Transverse colon (tissue), 4 donors: ENCODE measurements at regions not wholly inside any gene's neighbourhood (a gene's known extent, or its start where the extent isn't known, plus 50 kb on each side); places are given as distances from the start of the nearest gene placed in this dataset.

Source experiments
- DNase-seq: peaks from one replicate; pipeline ENCODE4 v3.0.0-alpha.2; 2019
- H3K27ac ChIP-seq, 4 donors: fragments of 200-600 bp; sonication (generic); 2 replicates each; pipeline ENCODE4 v1.5.1; 2016 to 2018; ENCODE audit warnings: inconsistent platforms in 4 of 4
- H3K27me3 ChIP-seq: fragments of 200-600 bp; sonication (generic); 2 replicates; pipeline ENCODE4 v1.5.1; 2017; ENCODE audit warnings: inconsistent platforms
- H3K36me3 ChIP-seq, 4 donors: fragments of 200-600 bp; sonication (generic); 2 replicates each; pipeline ENCODE4 v1.5.1; 2017 to 2019; ENCODE audit warnings: inconsistent platforms in 4 of 4
- H3K4me1 ChIP-seq, 4 donors: fragments of 200-600 bp; sonication (generic); 2 replicates each; pipeline ENCODE4 v1.5.1; 2017 to 2020; ENCODE audit warnings: inconsistent platforms in 4 of 4
- H3K4me3 ChIP-seq, 4 donors: fragments of 200-600 bp; sonication (generic); 1 replicate in 1 of 4; 2 replicates in 3 of 4; pipeline versions ENCODE4 v1.5.1 to v1.6.1; 2017 to 2019; ENCODE audit warnings: inconsistent platforms in 4 of 4
- H3K9me3 ChIP-seq, 2 donors: fragments of 200-600 bp; sonication (generic); 2 replicates each; pipeline ENCODE4 v1.5.1; 2017 to 2019; ENCODE audit warnings: inconsistent platforms in 2 of 2
- CTCF ChIP-seq, 5 experiments: fragments of 200-600 bp in 3 of 5; fragments of 450-650 bp in 2 of 5; sonication (generic) in 3 of 5; IDR thresholded peaks; 1 replicate in 2 of 5; 2 replicates in 3 of 5; pipeline ENCODE4 v1.5.1; 2016 to 2017; ENCODE audit warnings: antibody characterized with exemption in 5 of 5, inconsistent platforms in 3 of 5, mild to moderate bottlenecking in 2 of 5, moderate library complexity in 1 of 5
- EP300 ChIP-seq: sonication (generic); formaldehyde crosslinking; IDR thresholded peaks from one replicate; pipeline ENCODE4 v1.6.1; 2017; ENCODE audit warnings: antibody characterized with exemption, low read depth
- POLR2A ChIP-seq: fragments of 450-650 bp; IDR thresholded peaks from one replicate; pipeline ENCODE4 v1.6.1; 2016; ENCODE audit warnings: antibody characterized with exemption, mild to moderate bottlenecking, moderate library complexity
- POLR2AphosphoS5 ChIP-seq, 3 donors: sonication (generic); formaldehyde crosslinking; IDR thresholded peaks; one replicate each; pipeline ENCODE4 v1.6.1; 2016; ENCODE audit warnings: antibody characterized with exemption in 3 of 3
- WGBS, 2 donors: methylation state at CpG; one replicate each; pipeline ENCODE4 v1.1.5; 2018; ENCODE audit warnings: low coverage in 1 of 2; 5-methylcytosine and 5-hydroxymethylcytosine counted together
- in situ Hi-C, 4 donors: fragments of 200-750 bp; cut with MboI; loops; one replicate each; pipeline versions ENCODE4 v1.15.0 to v1.15.1; 2017; ENCODE audit warnings: low sequenced_read_pairs in 3 of 4, low pct_ligation_motif_present in 1 of 4, low pct_unique_long_range_greater_than_20kb in 1 of 4
- intact Hi-C: fragments of 100-400 bp; cut with DNase I; formaldehyde crosslinking; loops from one replicate; pipeline ENCODE4 v1.15.1; 2023; ENCODE audit warnings: low total_unique reads

DNA sequence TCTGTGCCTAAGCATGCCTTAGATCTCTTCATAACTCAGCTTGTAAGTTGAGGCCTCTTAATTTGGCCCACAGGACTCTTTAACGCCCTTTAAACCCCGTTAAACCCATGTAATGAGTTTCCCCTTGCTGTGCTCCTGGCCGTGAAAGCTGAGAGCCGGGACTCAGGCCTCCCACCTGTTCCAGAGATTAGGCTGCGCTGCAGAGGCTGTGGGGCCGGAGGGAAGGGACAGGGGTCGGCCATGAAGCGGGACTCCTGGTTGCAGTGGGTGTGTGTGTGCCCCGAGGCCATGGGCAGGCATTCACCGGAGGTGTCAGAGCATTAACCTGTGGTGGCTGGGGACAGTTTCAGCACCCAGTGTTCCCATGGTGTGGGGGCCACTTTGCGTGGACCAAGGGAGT is 150.8 kb upstream of the IRX3 start:
- H3K9me3 ChIP-seq: no peaks in the 10 kb centered on the region
- no peak for DNase-seq
- no peaks in the 10 kb centered on the region for H3K4me1 ChIP-seq
- in situ Hi-C loops: no loop called here
- no peaks in the 10 kb centered on the region for H3K36me3 ChIP-seq
- H3K4me3 ChIP-seq: no peak overlapping the region
- TF ChIP-seq POLR2AphosphoS5 (IDR thresholded peaks at IDR 0.05) (no peak), POLR2A (no peak), EP300 (no peak), CTCF (IDR thresholded peaks at IDR 0.05) (no peak)
- intact Hi-C loops: no loop called here
- 59 to 71% methylated on average over 4 to 9 of the region's 11 CpGs for WGBS, 2 donors
- H3K27ac ChIP-seq: no peak overlapping the region
- peaks cover 27% of the 10 kb centered on the region for H3K27me3 ChIP-seq

GRCh38 chr16:54436346-54436745 is 149.8 kb upstream of the IRX3 start:
- WGBS, 2 donors: 82 to 91% methylated on average over 4 to 7 of the region's 7 CpGs
- no peaks in the 10 kb centered on the region for H3K36me3 ChIP-seq
- in situ Hi-C loops: no loop called here

DNA sequence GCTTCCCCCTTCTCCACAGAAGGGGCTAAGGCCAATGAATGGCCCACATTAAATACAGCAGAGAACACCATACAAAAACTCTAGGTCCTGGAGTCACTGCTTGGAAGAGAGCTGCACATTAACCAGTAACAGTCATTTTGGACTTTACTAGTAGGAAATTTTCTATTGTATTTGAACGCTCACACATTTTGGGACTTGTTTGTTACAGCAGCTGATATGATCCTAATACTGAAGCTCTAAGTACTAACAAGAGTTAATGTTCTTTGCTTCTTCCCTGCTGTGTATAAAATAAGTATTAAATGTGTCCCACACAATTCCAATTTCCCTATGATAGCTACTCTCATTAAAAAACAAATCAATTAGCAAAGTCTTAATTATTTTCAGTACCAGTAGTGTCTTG is 148.3 kb upstream of the IRX3 start:
- no peak for DNase-seq
- in situ Hi-C loops: no loop called here
- H3K27me3 ChIP-seq: peaks cover 52% of the 10 kb centered on the region
- no peaks in the 10 kb centered on the region for H3K36me3 ChIP-seq
- intact Hi-C loops: no loop called here
- 95 to 100% methylated on average over 1 of the region's 1 CpG for WGBS, 2 donors
- H3K4me3 ChIP-seq: no peak overlapping the region
- H3K4me1 ChIP-seq: no peaks in the 10 kb centered on the region
- no peak overlapping the region for H3K27ac ChIP-seq
- TF ChIP-seq EP300: no peak
- no peak for TF ChIP-seq POLR2AphosphoS5 (IDR thresholded peaks at IDR 0.05)
- TF ChIP-seq CTCF (IDR thresholded peaks at IDR 0.05): no peak
- TF ChIP-seq POLR2A: no peak
- H3K9me3 ChIP-seq: peaks cover 0 to 3% of the 10 kb centered on the region in 2 donors

More at GRCh38 chr16:54436346-54436745, 149.8 kb upstream of the IRX3 start:
- no peak for TF ChIP-seq POLR2AphosphoS5 (IDR thresholded peaks at IDR 0.05)
- TF ChIP-seq EP300: no peak
- TF ChIP-seq POLR2A: no peak
- no peak for TF ChIP-seq CTCF (IDR thresholded peaks at IDR 0.05)
- Histone ChIP-seq H3K27ac (no peak overlapping the region), H3K9me3 (no peaks in the 10 kb centered on the region), H3K4me1 (no peaks in the 10 kb centered on the region), H3K27me3 (peaks cover 38% of the 10 kb centered on the region), H3K4me3 (no peak overlapping the region)
- intact Hi-C loops: no loop called here
- no peak for DNase-seq

DNA sequence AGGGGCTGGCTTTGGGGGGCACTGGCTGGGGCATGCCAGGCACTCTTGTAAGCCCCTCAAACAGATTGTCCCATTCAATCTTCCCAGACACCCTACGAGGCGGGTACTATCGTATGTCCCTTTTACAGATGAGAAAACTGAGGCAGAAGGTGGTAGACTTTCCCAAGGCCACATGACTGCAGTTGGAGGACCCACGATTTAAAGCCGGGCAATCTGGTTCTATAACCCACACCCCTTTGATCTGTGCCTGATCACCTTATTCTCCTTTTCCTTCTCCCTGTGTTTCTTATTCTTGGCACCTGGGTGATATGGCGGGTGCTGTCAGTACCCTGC is 146.3 kb upstream of the IRX3 start:
- Histone ChIP-seq H3K4me1 (no peaks in the 10 kb centered on the region), H3K9me3 (peaks cover 0 to 8% of the 10 kb centered on the region in 2 donors), H3K4me3 (no peak overlapping the region), H3K27me3 (peaks cover 62% of the 10 kb centered on the region), H3K27ac (no peak overlapping the region), H3K36me3 (no peaks in the 10 kb centered on the region)
- intact Hi-C loops: no loop called here
- 73 to 89% methylated on average over 3 to 6 of the region's 6 CpGs for WGBS, 2 donors
- DNase-seq: no peak
- no peak for TF ChIP-seq POLR2AphosphoS5 (IDR thresholded peaks at IDR 0.05)
- no peak for TF ChIP-seq EP300
- TF ChIP-seq POLR2A: no peak
- TF ChIP-seq CTCF (IDR thresholded peaks at IDR 0.05): no peak
- in situ Hi-C loops: no loop called here
